A172 (cell line): ENCODE measurements at regions not wholly inside any gene's neighbourhood (a gene's known extent, or its start where the extent isn't known, plus 50 kb on each side); places are given as distances from the start of the nearest gene placed in this dataset.
"Not testable (repeated sequence)": the region's sequence is repeated elsewhere in the genome, so short reads cannot be mapped to it uniquely, and the experiment has no call there.

Experiments
- DNase-seq: peaks from one replicate; pipeline ENCODE4 v3.0.0-alpha.2; 2015; ENCODE audit warnings: low spot score

DNA sequence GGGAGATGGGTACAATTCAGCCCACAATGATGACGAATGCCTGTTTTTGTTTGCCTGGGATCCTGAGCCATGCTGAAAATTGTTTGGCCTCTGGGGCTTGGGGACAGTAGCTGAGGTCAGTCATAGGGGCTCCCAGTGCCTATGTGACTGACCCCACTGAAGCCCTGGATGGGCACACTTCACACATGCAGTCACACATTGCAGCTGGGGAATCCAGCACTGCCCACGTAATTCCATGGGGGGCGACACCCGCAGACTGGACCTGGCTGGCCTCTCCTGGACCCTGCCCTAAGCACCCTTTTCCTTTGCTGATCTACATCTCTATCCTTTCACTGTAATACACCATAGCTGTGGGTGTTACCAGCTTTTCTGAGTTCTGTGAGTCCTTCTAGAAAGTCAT is 295.2 kb upstream of the HS6ST1 start:
- no peak for DNase-seq

- not testable (repeated sequence) for DNase-seq
These were observed 296.2 kb upstream of the HS6ST1 start for GRCh38 chr2:128614907-128615306.

- DNase-seq, result no peak
These were observed 296.9 kb upstream of the HS6ST1 start for GRCh38 chr2:128615571-128615970.

- DNase-seq, result no peak
These were observed 298.4 kb upstream of the HS6ST1 start for GRCh38 chr2:128617029-128617590.

DNA sequence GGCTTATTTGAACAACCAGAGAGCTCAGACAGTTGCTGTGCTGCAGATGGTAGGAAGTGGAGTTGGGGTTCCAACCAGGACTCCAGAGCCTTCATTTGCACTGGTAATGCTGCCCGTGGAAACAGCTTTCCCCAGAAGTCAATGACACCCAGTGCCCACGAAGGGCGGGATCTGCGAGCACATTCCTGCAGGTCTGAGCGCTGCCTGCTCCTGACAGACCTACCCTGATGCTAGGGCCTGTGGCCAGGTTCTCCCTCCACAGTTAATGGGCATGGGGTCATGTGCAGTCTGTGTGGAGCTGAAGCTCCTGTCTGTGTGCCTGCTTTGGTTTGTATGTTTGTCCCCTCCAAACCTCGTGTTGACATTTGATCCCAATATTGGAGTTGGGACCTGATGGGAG is 299.0 kb upstream of the HS6ST1 start:
- DNase-seq, result no peak

- no peak for DNase-seq
These were observed 300.0 kb upstream of the HS6ST1 start for GRCh38 chr2:128618642-128619041.

DNA sequence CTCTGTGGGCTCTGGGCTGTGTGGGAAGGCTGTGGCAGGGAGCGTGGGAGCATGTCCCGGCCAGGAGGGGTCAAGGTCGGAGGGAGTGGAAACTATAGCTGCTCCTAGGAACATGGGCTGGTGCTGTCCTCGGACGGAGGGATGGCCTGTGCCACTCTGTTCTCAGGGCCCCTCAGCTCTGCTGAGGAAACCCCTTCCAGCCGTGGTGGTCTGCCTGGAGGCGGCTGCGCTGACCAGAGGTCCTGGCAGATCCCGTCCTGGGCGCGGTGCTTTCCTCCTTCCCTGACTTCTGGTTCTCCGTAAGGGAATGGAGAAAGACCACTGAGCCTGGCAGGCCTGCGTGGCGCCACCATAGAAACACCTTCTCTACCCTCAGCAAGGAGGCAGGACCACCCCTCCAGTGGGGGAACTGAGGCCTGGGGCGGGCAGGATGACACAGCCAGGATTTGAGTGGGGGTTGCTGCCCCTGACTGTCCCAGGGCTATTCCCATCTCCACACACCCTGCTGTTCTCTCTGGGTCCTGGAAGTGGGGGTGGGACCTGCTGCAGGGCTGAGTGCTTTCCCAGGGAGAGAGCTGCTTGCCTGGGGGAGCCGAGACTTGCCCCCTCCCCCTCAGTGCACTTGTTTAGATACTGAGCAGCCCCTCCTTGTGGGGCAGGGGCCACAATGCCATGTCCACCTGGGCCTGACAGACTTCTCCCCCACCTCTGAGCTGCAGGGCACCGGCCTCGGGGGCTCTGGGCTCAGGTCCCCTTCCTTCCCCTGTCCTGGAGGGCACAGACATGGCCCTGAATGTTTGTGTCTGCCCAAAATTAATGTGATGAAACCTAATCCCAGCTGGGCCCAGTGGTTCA is 301.0 kb upstream of the HS6ST1 start:
- no peak for DNase-seq

- DNase-seq, result no peak
These were observed 302.4 kb upstream of the HS6ST1 start for GRCh38 chr2:128621074-128621473.

DNA sequence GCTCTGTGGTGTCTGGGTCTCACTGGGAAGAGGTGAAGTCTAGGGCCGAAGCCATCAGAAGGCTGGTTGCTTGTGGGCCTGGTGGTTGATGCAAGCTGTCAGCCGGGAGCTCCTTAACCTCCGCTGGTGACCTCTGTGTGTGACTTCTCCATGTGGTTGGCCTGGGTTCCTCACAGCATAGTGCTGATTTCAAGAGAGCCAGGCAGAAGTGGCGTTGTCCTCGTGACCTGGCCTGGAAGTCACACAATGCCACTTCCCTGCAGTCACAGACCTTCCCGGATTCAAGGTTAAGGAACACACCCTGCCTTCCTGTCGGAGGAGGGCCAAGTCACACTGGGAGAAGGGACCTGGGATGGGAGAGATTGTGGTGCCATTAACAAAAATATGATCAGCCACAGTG is 303.7 kb upstream of the HS6ST1 start:
- DNase-seq, result no peak

DNA sequence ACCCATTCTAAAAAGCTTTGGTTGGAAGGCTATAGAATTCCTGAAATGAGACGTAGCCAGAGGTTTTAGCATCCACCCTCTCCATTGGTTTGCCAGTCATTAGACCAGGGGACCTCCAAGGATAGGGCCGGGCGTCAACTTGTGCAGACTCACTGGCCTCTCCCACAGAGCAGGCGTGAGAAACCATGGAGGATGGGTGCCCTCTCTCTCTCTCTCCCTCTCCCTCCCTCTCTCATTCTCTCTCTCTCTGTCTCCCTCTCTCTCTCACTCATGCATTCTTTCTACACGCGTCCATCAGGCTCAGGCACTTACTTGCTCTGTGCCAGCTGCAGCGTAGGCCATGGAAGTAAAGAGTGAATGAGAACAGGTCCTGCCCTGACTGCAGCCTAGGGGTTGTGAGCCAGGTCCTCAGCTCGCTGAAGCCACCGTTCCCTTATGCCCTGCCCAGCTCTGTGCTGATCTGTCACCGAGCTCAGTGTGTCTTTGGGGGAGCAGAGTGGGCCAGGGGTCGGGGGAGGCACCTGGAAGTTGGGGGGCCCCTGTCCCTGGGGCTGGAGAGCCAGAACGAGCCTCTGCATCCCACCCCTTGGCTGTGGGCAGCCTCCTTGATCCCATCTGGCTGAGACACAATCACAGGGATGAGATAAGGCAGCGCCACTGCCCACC is 304.4 kb upstream of the HS6ST1 start:
- no peak for DNase-seq

GRCh38 chr2:128623776-128624761 is 305.4 kb upstream of the HS6ST1 start:
- DNase-seq, result no peak

GRCh38 chr2:128624956-128625355 is 306.3 kb upstream of the HS6ST1 start:
- DNase-seq, result no peak

DNA sequence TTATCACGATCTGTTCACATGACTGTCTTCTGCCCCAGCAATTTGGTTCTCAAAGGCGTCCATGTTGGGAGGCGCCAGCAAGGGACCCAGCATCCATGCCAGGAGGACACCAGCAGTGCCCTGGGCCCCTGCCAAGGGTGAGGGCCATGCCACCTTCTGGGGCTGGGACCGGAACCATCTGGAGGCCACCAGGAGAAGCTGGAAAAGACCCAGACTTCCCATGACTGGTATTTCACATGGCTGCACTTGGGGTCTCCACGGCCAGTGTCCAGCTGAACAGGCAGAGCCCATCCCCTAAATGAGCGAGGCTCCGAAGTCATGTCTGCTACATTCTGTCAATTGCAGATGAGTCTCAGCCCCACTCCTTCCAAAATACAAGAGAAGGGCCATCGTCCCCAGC is 306.8 kb upstream of the HS6ST1 start:
- DNase-seq, result no peak

GRCh38 chr2:128625963-128626759 is 307.5 kb upstream of the HS6ST1 start:
- no peak for DNase-seq

DNA sequence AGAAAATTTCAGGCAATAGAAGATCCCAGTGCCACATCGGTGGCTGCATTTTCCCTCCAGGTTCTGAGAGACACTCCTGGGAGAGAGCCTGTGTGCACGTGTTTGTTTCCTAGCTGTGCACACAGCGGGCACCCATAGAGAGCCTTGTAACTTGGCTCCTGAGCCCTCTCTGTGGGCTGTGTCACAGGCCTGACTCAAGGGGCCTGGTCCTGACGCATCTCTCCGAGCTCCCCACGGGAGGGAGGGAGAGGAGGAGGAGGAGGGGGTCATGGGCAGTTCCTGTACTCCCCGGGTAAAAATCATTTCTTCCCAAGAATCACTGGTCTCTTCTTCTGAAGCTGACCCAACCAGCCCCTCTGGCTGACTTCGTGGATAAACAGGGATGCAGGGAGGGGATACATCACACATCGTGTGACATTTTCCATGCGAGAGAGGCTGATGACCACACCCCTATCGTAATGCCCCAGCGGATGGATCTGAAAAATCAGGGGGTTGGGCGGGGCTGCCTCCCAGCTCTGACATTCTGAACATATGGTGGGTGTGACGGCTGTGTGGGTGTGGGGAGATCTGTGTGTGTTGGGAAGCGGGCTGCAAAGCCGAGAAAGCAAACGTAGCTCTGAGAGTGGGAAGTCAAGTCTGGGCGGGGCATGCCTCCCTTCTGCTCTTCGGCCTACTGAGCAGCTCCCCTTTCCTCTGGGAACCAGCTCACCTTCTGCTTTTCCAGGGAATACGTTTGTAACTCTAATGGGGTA is 308.3 kb upstream of the HS6ST1 start:
- DNase-seq, result no peak

DNA sequence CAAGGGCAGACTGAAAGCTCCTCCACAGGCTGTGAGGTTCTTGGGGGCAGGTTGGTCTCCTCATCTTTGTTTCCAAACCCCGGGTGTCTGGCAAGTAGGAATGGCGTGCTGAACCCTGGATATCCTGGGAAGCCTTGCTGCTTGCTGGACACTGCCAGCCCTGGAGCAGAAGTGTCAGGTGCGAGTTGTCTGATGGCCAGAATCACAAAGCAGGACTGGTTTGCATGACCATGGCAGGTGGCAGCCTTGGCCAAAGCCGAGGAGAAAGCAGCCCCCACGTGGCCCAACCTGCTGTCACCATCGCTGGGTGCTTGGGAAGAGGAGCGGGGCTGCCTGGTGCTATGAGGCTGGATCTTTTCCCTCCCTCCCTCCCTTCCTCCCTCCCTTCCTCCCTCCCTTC is 309.5 kb upstream of the HS6ST1 start:
- no peak for DNase-seq

DNA sequence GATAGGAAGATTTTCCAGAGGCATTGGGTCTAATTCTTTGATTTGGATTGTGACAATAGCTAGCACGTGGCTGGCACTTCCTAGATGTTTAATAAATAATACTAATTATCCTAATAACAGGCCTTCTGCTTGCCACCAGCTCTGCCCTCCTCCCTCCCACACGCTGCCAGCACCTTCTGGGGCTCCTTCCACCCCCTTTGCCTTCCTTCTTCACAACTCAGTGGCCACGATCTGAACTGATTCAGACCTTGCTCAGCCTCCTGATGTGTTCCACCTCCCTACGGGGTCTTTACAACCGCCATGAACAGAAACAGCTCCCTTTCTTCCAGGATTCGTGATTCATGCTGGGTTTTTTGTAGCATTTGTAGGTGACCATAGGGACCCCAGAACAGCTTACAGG is 310.3 kb upstream of the HS6ST1 start:
- no peak for DNase-seq

- no peak for DNase-seq
These were observed 312.5 kb upstream of the HS6ST1 start for GRCh38 chr2:128630974-128631697.

GRCh38 chr2:128631698-128632500 is 313.2 kb upstream of the HS6ST1 start:
- no peak for DNase-seq
